WTC11 (cell line): ENCODE measurements at regions not wholly inside any gene's neighbourhood (a gene's known extent, or its start where the extent isn't known, plus 50 kb on each side); places are given as distances from the start of the nearest gene placed in this dataset.

Source experiments
- ATF2 ChIP-seq: sonication (generic); formaldehyde crosslinking; IDR thresholded peaks from 2 replicates; pipeline ENCODE4 v1.8.1; 2022; ENCODE audit warnings: low read depth, missing genetic modification reagents, borderline replicate concordance
- ATF6 ChIP-seq: sonication (generic); formaldehyde crosslinking; IDR thresholded peaks from 2 replicates; pipeline ENCODE4 v1.8.1; 2023; ENCODE audit warnings: mild to moderate bottlenecking, missing genetic modification reagents
- CREM ChIP-seq: sonication (generic); formaldehyde crosslinking; IDR thresholded peaks from 2 replicates; pipeline ENCODE4 v1.8.1; 2022; ENCODE audit warnings: mild to moderate bottlenecking, missing genetic modification reagents, moderate library complexity
- NFYB ChIP-seq: sonication (generic); formaldehyde crosslinking; conservative IDR thresholded peaks from 2 replicates; pipeline ENCODE4 v1.8.0; 2022; ENCODE audit warnings: low read depth, missing genetic modification reagents
- NR2C2 ChIP-seq: sonication (generic); formaldehyde crosslinking; IDR thresholded peaks from 2 replicates; pipeline ENCODE4 v1.8.0; 2022; ENCODE audit warnings: mild to moderate bottlenecking, missing genetic modification reagents
- NR3C1 ChIP-seq: sonication (generic); formaldehyde crosslinking; conservative IDR thresholded peaks from 2 replicates; pipeline ENCODE4 v1.8.1; 2023; ENCODE audit warnings: low read depth, mild to moderate bottlenecking, missing genetic modification reagents
- USF2 ChIP-seq: sonication (generic); formaldehyde crosslinking; IDR thresholded peaks from 2 replicates; pipeline ENCODE4 v1.8.1; 2023; ENCODE audit warnings: mild to moderate bottlenecking, missing genetic modification reagents, moderate library complexity
- ZNF232 ChIP-seq: sonication (generic); formaldehyde crosslinking; IDR thresholded peaks from 2 replicates; pipeline ENCODE4 v1.8.0; 2022; ENCODE audit warnings: mild to moderate bottlenecking, missing genetic modification reagents
- ZNF396 ChIP-seq: fragments of 250-450 bp; sonication (Bioruptor Pico); IDR thresholded peaks from 2 replicates; pipeline ENCODE4 v1.8.0; 2021; ENCODE audit warnings: mild to moderate bottlenecking, moderate library complexity, borderline replicate concordance
- TF ChIP-seq, protein P1 (sequence below): fragments of 200-600 bp; IDR thresholded peaks from 2 replicates; pipeline ENCODE4 v1.8.0; 2022; ENCODE audit warnings: antibody characterized with exemption
- TF ChIP-seq, protein P2 (sequence below): fragments of 250-450 bp; sonication (Bioruptor Pico); IDR thresholded peaks from 2 replicates; pipeline ENCODE4 v2.1.2; 2022; ENCODE audit warnings: mild to moderate bottlenecking, moderate library complexity

DNA sequence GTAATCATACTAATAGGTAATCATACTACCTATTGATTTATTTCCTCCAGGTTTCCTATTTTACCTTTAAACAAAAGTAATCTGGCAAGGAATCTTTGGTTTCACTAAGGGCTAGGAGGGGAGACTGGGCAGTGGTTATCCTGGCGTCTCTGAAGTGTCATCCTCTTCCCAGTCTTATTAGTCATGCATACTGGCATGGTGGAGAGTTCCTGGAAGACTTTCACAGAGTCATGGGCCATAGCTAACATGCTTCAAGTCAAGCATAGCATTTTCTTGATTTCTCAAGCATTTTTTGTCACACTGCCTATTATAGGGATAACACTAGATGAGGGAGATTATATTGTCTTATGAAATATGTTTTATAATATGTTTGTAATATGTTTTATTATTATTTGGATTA lies 64.0 kb upstream of the ASB17 start:
- TF ChIP-seq ATF2 (CRISPR knock-in tag) (no peak), USF2 (CRISPR knock-in tag) (no peak), ZNF396 (no peak), NR3C1 (CRISPR knock-in tag) (no peak), NFYB (CRISPR knock-in tag) (no peak), NR2C2 (CRISPR knock-in tag) (no peak), ATF6 (CRISPR knock-in tag) (no peak), ZNF232 (CRISPR knock-in tag) (no peak), CREM (no peak)
- TF ChIP-seq, protein P1, sequence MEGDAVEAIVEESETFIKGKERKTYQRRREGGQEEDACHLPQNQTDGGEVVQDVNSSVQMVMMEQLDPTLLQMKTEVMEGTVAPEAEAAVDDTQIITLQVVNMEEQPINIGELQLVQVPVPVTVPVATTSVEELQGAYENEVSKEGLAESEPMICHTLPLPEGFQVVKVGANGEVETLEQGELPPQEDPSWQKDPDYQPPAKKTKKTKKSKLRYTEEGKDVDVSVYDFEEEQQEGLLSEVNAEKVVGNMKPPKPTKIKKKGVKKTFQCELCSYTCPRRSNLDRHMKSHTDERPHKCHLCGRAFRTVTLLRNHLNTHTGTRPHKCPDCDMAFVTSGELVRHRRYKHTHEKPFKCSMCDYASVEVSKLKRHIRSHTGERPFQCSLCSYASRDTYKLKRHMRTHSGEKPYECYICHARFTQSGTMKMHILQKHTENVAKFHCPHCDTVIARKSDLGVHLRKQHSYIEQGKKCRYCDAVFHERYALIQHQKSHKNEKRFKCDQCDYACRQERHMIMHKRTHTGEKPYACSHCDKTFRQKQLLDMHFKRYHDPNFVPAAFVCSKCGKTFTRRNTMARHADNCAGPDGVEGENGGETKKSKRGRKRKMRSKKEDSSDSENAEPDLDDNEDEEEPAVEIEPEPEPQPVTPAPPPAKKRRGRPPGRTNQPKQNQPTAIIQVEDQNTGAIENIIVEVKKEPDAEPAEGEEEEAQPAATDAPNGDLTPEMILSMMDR, result no peak
- TF ChIP-seq, protein P2, sequence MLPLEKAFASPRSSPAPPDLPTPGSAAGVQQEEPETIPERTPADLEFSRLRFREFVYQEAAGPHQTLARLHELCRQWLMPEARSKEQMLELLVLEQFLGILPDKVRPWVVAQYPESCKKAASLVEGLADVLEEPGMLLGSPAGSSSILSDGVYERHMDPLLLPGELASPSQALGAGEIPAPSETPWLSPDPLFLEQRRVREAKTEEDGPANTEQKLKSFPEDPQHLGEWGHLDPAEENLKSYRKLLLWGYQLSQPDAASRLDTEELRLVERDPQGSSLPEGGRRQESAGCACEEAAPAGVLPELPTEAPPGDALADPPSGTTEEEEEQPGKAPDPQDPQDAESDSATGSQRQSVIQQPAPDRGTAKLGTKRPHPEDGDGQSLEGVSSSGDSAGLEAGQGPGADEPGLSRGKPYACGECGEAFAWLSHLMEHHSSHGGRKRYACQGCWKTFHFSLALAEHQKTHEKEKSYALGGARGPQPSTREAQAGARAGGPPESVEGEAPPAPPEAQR, result no peak
